ENCODE measurements at regions not wholly inside any gene's neighbourhood (a gene's known extent, or its start where the extent isn't known, plus 50 kb on each side); places are given as distances from the start of the nearest gene placed in this dataset.
"Not testable (repeated sequence)": the region's sequence is repeated elsewhere in the genome, so short reads cannot be mapped to it uniquely, and the experiment has no call there.

- Histone ChIP-seq H3K79me2 (ENCODE audit: control insufficient read depth, insufficient read depth, low read length) (no peaks in the 10 kb centered on the region), H3K4me2 (ENCODE audit: control insufficient read depth, extremely low read depth, insufficient read depth, low read depth, low read length) (no peak overlapping the region), H3K4me3 (ENCODE audit: control insufficient read depth in 2 of 3, extremely low read depth in 1 of 3, insufficient read depth in 2 of 3, low read depth in 1 of 3, low read length in 3 of 3) (no peak overlapping the region), H3K27me3 (ENCODE audit: control insufficient read depth, extremely low read depth, insufficient read depth, low read length) (no peaks in the 10 kb centered on the region), H2AFZ (ENCODE audit: control insufficient read depth, low read length) (no peak overlapping the region), H3K36me3 (ENCODE audit: control insufficient read depth in 2 of 2, extremely low read depth in 1 of 2, insufficient read depth in 2 of 2, low read length in 2 of 2) (no peaks in the 10 kb centered on the region), H3K9ac (ENCODE audit: control insufficient read depth, extremely low read depth, insufficient read depth, low read length) (no peak overlapping the region), H3K4me1 (ENCODE audit: control insufficient read depth, extremely low read depth, insufficient read depth, low read length) (no peaks in the 10 kb centered on the region), H3K27ac (ENCODE audit: control insufficient read depth, insufficient read depth, low read length) (no peak overlapping the region), H4K20me1 (ENCODE audit: control insufficient read depth, extremely low read depth, insufficient read depth, low read length) (no peaks in the 10 kb centered on the region), H3K9me1 (ENCODE audit: control insufficient read depth, extremely low read depth, insufficient read depth, low read length) (no peaks in the 10 kb centered on the region), H3K9me3 (ENCODE audit: control insufficient read depth, low read depth, low read length) (no peaks in the 10 kb centered on the region)
- dilution Hi-C loops (cut with MboI; ENCODE audit: extremely low pct_ligation_motif_present, low sequenced_read_pairs), result no loop called here
- no peak for TF ChIP-seq EZH2 (IDR thresholded peaks at IDR 0.05; ENCODE audit: low read length)
- TF ChIP-seq CTCF (optimal IDR thresholded peaks at IDR 0.05 in 1 of 3, IDR thresholded peaks at IDR 0.05 in 1 of 3, conservative IDR thresholded peaks at IDR 0.05 in 1 of 3; ENCODE audit: extremely low read depth in 1 of 3, insufficient read depth in 2 of 3, low read length in 3 of 3), result no peak
- DNase-seq (ENCODE audit: low read depth, low spot score) (no peak), FAIRE-seq (no peak)
Measured at GRCh38 chr6:79808921-79809320, 138.4 kb downstream of the ELOVL4 start.

DNA sequence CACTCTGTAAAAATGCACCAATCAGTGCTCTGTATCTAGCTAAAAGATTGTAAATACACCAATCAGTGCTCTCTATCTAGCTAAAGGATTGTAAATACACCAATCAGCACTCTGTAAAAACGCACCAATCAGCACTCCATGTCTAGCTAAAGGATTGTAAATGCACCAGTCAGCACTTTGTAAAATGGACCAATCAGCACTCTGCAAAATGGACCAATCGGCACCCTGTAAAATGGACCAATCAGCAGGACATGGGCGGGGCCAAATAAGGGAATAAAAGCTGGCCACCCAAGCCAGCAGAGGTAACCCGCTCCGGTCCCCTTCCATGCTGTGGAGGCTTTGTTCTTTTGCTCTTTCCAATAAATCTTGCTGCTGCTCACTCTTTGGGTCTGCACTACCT lies 140.7 kb downstream of the ELOVL4 start:
- H3K9me1 ChIP-seq (ENCODE audit: control insufficient read depth, extremely low read depth, insufficient read depth, low read length); H2AFZ ChIP-seq (ENCODE audit: control insufficient read depth, low read length); H3K4me3 ChIP-seq (ENCODE audit: control insufficient read depth in 2 of 3, extremely low read depth in 1 of 3, insufficient read depth in 2 of 3, low read depth in 1 of 3, low read length in 3 of 3); H3K36me3 ChIP-seq (ENCODE audit: control insufficient read depth in 2 of 2, extremely low read depth in 1 of 2, insufficient read depth in 2 of 2, low read length in 2 of 2); H3K27ac ChIP-seq (ENCODE audit: control insufficient read depth, insufficient read depth, low read length); FAIRE-seq; H3K79me2 ChIP-seq (ENCODE audit: control insufficient read depth, insufficient read depth, low read length); H3K4me2 ChIP-seq (ENCODE audit: control insufficient read depth, extremely low read depth, insufficient read depth, low read depth, low read length); dilution Hi-C loops (cut with MboI; ENCODE audit: extremely low pct_ligation_motif_present, low sequenced_read_pairs); DNase-seq (ENCODE audit: low read depth, low spot score); H3K9me3 ChIP-seq (ENCODE audit: control insufficient read depth, low read depth, low read length); H4K20me1 ChIP-seq (ENCODE audit: control insufficient read depth, extremely low read depth, insufficient read depth, low read length); H3K27me3 ChIP-seq (ENCODE audit: control insufficient read depth, extremely low read depth, insufficient read depth, low read length); H3K4me1 ChIP-seq (ENCODE audit: control insufficient read depth, extremely low read depth, insufficient read depth, low read length); H3K9ac ChIP-seq (ENCODE audit: control insufficient read depth, extremely low read depth, insufficient read depth, low read length): not testable (repeated sequence)

- TF ChIP-seq EZH2 (IDR thresholded peaks at IDR 0.05; ENCODE audit: low read length), result no peak
- no peak for TF ChIP-seq CTCF (optimal IDR thresholded peaks at IDR 0.05 in 1 of 3, IDR thresholded peaks at IDR 0.05 in 1 of 3, conservative IDR thresholded peaks at IDR 0.05 in 1 of 3; ENCODE audit: extremely low read depth in 1 of 3, insufficient read depth in 2 of 3, low read length in 3 of 3)
- Histone ChIP-seq H3K27me3 (ENCODE audit: control insufficient read depth, extremely low read depth, insufficient read depth, low read length) (no peaks in the 10 kb centered on the region), H3K9ac (ENCODE audit: control insufficient read depth, extremely low read depth, insufficient read depth, low read length) (no peak overlapping the region), H4K20me1 (ENCODE audit: control insufficient read depth, extremely low read depth, insufficient read depth, low read length) (no peaks in the 10 kb centered on the region), H3K79me2 (ENCODE audit: control insufficient read depth, insufficient read depth, low read length) (no peaks in the 10 kb centered on the region), H3K9me3 (ENCODE audit: control insufficient read depth, low read depth, low read length) (no peaks in the 10 kb centered on the region), H3K36me3 (ENCODE audit: control insufficient read depth in 2 of 2, extremely low read depth in 1 of 2, insufficient read depth in 2 of 2, low read length in 2 of 2) (no peaks in the 10 kb centered on the region), H3K4me3 (ENCODE audit: control insufficient read depth in 2 of 3, extremely low read depth in 1 of 3, insufficient read depth in 2 of 3, low read depth in 1 of 3, low read length in 3 of 3) (no peak overlapping the region), H2AFZ (ENCODE audit: control insufficient read depth, low read length) (no peak overlapping the region), H3K4me1 (ENCODE audit: control insufficient read depth, extremely low read depth, insufficient read depth, low read length) (no peaks in the 10 kb centered on the region), H3K4me2 (ENCODE audit: control insufficient read depth, extremely low read depth, insufficient read depth, low read depth, low read length) (no peak overlapping the region), H3K9me1 (ENCODE audit: control insufficient read depth, extremely low read depth, insufficient read depth, low read length) (no peaks in the 10 kb centered on the region), H3K27ac (ENCODE audit: control insufficient read depth, insufficient read depth, low read length) (no peak overlapping the region)
- no peak for DNase-seq (ENCODE audit: low read depth, low spot score)
- dilution Hi-C loops (cut with MboI; ENCODE audit: extremely low pct_ligation_motif_present, low sequenced_read_pairs), result no loop called here
- FAIRE-seq, result no peak
Measured at GRCh38 chr6:79804732-79805131, 142.6 kb downstream of the ELOVL4 start.

All from keratinocyte (primary cell).